ENCODE measurements at regions not wholly inside any gene's neighbourhood (a gene's known extent, or its start where the extent isn't known, plus 50 kb on each side); places are given as distances from the start of the nearest gene placed in this dataset.
"Not testable (repeated sequence)": the region's sequence is repeated elsewhere in the genome, so short reads cannot be mapped to it uniquely, and the experiment has no call there.

DNA sequence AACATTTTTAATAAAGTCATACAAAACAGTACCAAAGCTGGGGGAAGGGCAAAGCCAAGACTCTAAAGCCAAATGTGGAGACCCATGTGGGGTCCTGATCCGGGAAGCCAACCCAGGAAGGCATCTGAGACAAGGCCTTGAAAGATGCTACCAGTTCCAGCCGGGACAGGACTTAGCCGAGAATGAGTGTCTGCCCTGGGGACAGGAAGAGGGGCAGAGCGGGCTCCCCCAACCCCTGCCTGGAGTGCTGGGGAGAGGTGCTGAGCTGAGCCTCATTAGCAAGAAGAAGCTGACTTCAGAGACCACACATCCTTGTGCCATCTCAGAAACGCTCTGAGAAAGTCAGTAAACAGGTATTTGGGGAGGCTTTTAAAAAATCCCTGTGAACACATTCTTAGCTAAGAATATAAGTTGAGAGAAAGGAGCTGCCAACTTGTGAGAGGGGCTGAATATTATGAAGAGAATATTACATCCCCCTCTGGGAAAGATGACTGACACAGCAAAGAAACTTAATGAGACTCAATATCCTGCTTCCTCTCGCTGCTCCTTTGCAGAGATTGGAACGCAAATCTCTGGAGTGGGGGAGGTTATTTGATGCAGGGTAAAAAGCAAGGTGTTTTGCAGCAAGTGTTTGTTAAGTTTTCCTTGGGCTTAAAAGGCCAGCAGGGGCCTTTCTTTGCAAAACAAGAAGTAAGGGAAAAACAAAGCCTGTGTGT lies 103.3 kb upstream of the KCND3 start:
- intact Hi-C loops (cut with DNase I): no loop called here
- DNase-seq (ENCODE audit: low spot score): no peak

DNA sequence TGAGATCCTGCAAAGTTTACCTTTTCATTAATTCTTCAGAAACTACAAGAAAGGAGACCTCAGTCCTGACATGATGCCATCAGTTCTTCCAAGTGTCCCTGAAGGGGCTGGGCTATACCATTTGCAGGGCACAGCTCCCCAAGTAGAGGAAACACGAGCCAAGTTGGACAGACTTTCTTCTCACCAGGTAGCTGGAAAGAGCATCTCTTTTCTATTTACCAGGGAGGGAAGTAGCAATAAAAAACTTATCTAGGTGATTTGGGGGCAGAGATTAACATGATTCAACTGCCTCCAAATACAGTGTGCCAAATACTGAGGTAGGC lies 103.9 kb upstream of the KCND3 start:
- no peak for DNase-seq (ENCODE audit: low spot score)
- intact Hi-C loops (cut with DNase I): no loop called here

DNA sequence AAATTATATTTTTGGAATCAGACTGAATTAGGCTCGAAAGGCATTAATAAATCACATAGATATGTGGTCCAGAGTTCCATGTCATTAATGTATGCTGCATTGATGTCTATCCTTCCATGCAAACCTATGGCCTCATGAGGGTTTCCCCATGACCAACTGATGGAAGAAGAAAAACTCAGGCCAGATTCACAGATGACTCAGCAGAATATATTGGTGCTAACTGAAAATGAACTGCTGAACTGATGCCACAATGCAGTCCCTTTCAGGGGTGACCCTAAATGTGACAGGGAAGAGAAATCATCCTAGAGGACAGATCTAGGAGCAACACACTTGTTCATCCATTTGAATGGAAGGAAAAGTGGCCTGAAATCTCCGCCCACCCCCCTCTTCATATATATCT lies 110.5 kb upstream of the KCND3 start:
- DNase-seq (ENCODE audit: low spot score): no peak
- intact Hi-C loops (cut with DNase I): no loop called here

DNA sequence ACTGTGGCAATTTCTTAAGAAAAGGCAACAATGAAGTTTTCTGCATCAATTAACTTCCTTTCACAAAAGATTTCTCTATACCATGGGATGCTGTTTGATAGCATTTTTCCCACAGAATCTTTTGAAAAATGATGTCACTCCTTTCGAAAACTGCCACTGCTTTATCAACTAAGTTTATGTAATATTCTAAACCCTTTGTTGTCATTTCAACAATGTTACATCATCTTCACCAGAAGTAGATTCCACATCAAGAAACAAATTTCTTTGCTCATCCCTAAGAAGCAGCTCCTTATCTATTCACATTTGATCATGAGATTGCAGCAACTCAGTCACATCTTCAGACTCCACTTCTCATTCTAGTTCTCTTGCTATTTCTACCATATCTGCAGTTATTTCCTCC lies 116.1 kb upstream of the KCND3 start:
- no peak for DNase-seq (ENCODE audit: low spot score)
- intact Hi-C loops (cut with DNase I): no loop called here

DNA sequence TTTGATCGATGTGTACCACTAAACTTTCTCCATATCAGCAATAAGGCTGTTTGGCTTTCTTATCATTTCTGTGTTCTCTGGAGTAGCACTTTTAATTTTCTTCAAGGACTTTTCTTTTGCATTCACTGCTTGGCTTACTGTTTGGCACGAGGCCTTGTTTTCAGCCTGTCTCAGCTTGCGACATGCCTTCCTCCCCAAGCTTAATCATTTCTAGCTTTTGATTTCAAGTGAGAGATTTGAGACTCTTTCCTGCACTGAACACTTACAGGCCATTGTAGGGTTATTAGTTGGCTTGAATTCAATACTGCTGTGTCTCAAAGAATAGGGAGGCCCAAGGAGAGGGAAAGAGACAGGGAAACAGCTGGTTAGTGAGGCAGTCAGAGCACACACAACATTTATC lies 120.6 kb upstream of the KCND3 start:
- DNase-seq (ENCODE audit: low spot score): no peak
- intact Hi-C loops (cut with DNase I): no loop called here

DNA sequence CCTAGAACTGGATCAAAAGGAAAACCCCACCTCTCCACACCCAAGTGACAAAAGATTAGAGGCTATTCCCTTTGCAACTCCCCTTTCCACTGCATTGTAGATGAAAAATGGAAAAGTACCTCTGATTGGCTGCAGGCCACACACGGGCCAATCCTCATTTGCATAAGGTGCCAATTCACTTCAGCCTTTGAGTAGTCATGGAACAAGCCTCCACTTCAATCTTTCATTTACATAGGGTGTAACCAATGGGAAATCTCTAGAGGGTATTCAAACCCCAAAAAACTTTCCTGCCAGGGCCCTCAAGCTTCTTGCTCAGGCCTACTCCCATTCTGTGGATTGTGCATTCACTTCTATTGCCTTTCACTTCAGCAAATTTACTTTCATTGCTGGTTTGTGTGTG lies 122.3 kb upstream of the KCND3 start:
- no peak for DNase-seq (ENCODE audit: low spot score)
- intact Hi-C loops (cut with DNase I): no loop called here

DNA sequence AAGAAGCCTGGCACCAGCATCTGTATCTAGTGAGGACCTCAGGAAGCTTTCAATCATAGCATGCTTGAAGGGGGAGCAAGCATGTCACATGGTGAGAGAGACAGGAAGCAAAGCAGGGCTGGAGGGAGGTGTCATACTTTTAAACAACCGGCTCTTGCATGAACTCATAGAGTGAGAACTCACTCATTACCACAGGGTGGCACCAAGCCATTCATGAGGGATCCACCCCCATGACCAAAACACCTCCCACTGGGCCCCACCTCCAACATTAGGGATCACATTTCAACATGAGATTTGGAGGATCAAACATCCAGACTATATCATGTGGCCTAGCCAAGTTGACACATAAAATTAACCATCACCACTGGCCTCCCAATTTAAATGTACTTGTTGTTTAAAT lies 125.1 kb upstream of the KCND3 start:
- intact Hi-C loops (cut with DNase I): no loop called here
- DNase-seq (ENCODE audit: low spot score): no peak

DNA sequence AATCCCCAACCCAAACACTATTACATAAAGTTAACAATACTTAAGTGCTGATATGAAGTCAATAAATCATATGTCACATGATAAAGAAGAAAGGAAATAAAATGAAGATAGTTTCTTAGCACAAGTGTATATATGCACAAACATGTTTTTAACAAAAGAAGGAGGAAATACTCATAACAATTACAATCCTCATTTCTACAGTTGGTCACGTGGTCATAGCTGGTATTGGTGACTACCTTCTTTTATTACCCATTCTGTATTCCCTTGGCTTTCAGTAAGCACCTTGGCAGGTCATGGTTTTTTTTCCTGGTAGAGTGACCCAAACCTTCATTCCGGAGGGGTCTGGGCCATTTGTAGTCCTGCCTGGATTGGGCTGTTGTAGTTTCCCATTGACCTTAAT lies 137.1 kb upstream of the KCND3 start:
- intact Hi-C loops (cut with DNase I): loop anchor here (10.0 kb wide), 1 partner anchor 48 kb away; no protein-coding TSS in a partner anchor
- no peak for DNase-seq (ENCODE audit: low spot score)

DNA sequence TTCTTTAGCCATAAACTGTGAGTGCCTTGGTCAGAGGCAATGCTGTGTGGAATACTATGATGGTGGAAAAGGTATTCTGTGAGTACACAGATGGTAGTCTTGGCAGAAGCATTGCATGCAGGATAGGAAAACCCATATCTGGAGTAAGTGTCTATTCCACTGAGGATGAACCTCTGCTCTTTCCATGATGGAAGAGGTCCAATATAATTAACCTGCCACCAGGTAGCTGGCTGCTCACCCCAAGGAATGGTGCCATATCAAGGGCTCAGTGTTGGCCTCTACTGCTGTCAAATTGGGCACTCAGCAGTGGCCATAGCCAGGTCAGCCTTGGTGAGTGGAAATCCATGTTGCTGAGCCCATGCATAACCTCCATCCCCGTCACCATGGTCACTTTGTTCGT lies 138.1 kb upstream of the KCND3 start:
- intact Hi-C loops (cut with DNase I): loop anchor here (10.0 kb wide), 1 partner anchor 47 kb away; no protein-coding TSS in a partner anchor
- not testable (repeated sequence) for DNase-seq (ENCODE audit: low spot score)

DNA sequence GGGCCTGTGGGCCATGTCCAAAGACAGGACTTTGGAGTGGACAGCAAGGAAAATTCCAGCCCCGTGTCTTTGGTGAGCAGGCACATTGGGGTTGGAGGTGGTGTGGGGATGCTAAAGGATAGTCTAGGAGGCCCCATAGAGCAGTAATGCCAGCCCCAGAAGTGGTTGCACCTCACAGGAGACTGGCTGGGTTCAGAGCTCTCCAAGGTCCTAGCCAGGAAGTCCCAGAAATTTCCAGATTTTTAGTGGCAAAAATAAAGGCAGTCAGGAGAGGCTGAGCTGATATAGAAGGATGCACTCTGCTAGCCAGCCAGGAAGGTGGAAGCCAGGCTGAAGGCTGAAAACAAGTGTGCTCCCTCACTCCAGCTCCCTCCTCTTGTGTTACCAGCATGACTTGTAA lies 144.0 kb upstream of the KCND3 start:
- intact Hi-C loops (cut with DNase I): loop anchor here (10.0 kb wide), 1 partner anchor 181 kb away; no protein-coding TSS in a partner anchor
- no peak for DNase-seq (ENCODE audit: low spot score)

DNA sequence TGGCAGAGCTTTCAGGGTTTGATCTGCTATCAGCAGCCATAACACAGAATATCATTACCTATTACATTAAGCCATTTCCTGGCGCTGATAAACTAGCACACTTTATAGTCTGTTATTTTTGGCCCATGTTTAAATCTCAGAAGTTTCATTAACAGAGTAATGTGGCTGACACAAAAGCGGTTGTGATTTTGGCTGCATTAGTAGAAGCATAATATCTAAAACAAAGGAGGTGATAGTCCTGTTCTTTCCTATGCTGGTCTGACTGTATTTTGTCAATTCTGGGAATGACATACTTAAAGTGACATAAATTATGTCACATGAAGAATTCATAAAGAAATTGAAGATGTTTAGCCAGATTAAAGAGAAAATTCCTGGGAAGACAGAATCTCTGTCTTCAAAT lies 151.3 kb upstream of the KCND3 start:
- intact Hi-C loops (cut with DNase I): loop anchor here (5.0 to 10.0 kb wide), 4 partner anchors 83 to 336 kb away; no protein-coding TSS in a partner anchor
- no peak for DNase-seq (ENCODE audit: low spot score)

DNA sequence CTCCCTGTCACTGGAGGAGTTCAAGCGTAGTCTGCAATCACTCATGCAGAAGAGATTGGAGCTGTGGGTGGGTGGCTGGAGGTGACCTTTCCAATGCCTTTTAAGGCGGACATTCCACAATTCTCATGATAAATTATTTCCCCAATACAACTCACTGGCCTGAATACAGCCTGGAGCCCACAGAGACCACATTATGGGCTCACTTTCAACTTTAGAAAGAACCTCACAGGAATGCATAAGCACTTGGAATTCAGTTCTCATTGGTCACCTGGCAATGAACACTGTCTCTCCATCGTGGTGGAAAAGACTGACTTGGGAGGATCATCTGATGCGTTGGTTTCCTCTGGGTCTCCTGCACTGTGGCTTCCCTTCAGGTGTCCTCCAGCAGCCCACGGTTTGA lies 151.8 kb upstream of the KCND3 start:
- intact Hi-C loops (cut with DNase I): loop anchor here (5.0 to 10.0 kb wide), 4 partner anchors 84 to 336 kb away; no protein-coding TSS in a partner anchor
- DNase-seq (ENCODE audit: low spot score): no peak

DNA sequence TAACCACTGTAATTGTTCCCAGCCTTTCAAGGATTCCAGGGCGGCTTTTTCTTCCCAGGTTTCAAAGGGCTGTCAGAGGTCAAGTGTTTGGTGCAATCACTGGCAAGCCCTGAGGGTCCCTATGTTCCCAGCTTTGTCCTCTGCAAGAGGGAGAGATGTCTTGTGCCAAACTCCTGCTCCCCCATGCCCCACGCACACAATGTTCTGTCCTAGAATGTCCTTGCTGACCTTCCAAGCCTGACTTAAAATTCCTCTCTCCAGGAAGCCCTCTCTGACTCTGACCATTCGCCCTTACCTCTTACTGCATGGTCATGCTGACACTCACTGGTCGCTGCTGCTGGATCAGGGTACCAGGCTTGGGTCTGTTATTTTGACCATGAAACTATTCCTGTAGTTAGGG lies 152.5 kb upstream of the KCND3 start:
- no peak for DNase-seq (ENCODE audit: low spot score)
- intact Hi-C loops (cut with DNase I): loop anchor here (5.0 to 10.0 kb wide), 4 partner anchors 85 to 337 kb away; no protein-coding TSS in a partner anchor

DNA sequence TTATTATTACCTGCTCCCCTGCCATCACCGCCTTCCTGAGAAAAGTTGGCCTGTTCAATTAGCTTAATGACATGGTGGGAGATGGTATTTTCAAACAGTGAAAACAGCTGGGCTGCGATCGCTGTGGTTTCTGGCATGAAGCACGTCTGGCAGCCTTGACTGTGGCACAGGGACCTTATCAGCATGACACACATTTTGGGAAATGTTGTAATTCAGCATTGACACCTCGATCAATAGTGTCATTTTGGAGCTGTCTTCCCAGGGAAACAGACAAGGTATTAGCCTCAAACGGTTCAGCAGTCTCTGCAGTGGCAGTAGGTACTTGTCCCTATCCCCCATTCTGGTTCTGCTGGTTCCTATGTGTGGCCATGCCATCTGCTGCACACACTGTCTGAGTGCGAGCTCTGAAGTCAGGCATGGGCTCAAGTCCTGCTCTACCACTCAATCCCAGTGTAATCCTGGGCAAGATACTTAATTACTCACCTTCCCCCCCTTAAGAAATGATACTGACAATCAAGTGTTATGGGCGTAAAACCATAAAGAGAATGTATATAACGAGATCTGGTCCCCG lies 154.5 kb upstream of the KCND3 start:
- DNase-seq (ENCODE audit: low spot score): no peak
- intact Hi-C loops (cut with DNase I): loop anchor here (5.0 to 10.0 kb wide), 4 partner anchors 87 to 339 kb away; no protein-coding TSS in a partner anchor

DNA sequence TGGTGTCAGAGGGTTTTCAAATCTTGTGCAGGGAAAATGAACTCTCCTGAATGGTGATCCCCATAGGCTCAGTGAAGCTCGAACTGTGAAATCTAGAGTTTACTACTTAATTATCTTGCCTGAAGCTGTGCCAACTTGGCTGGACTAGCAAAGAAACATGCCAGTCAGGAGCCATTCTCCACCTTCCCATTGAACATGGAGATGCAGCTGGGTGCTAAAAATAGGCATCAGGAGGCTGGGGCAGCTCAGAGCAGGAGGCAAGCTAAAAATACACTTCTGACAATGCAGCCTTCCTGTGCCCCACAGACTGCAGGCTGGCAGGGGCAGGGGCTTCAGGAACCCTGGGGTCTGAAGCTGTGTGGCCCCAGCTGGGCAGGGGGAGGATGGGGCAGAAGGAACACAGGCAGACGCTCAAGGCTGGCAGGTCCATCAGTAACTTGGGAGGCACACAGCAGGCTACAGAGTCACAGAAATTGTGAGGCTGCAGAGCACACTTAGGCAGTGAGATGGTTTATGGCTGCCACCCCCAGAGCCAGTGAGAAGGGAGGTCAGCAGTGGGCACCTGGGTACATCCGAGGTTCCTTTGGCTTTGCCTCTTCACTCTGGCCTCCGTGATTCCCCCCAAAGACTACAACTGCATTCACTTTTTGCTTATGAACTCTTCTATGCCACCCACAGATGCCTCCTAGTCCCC lies 155.4 kb upstream of the KCND3 start:
- no peak for DNase-seq (ENCODE audit: low spot score)
- intact Hi-C loops (cut with DNase I): loop anchor here (5.0 to 10.0 kb wide), 4 partner anchors 88 to 340 kb away; no protein-coding TSS in a partner anchor

DNA sequence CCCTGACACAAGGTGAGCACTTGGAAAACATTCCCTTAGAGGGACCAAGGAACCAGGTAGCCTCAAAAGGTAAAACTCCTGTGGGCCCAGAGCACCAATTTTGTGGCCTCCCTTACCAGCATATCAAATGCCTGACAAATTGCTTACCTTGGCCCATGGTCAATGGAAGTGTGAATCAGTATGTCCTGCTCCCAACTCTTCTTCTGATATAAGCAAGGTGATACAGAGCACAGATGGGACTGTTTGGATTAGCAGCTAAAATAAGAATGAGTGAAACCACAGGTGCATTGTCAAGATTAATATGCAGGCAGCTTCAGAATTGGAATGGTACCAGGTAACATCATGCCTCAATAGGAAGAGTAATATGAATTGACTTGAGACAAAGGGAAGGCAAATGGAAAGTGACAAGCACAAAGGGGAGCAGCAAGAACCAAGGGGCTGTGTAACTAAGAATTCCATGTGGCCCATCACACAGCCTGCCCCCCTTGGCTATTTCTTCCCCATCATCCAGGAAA lies 156.8 kb upstream of the KCND3 start:
- no peak for DNase-seq (ENCODE audit: low spot score)
- intact Hi-C loops (cut with DNase I): loop anchor here (2.0 to 10.0 kb wide), 3 partner anchors 17 to 341 kb away; no protein-coding TSS in a partner anchor

DNA sequence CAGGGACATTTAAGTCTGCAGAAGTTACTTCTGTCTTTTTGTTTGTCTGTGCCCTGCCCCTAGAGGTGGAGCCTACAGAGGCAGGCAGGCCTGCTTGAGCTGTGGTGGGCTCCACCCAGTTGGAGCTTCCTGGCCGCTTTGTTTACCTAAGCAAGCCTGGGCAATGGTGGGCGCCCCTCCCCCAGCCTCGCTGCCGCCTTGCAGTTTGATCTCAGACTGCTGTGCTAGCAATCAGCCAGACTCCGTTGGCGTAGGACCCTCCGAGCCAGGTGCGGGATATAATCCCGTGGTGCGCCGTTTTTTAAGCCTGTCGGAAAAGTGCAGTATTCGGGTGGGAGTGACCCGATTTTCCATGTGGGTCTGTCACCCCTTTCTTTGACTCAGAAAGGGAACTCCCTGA lies 170.7 kb upstream of the KCND3 start:
- intact Hi-C loops (cut with DNase I); DNase-seq (ENCODE audit: low spot score): not testable (repeated sequence)

DNA sequence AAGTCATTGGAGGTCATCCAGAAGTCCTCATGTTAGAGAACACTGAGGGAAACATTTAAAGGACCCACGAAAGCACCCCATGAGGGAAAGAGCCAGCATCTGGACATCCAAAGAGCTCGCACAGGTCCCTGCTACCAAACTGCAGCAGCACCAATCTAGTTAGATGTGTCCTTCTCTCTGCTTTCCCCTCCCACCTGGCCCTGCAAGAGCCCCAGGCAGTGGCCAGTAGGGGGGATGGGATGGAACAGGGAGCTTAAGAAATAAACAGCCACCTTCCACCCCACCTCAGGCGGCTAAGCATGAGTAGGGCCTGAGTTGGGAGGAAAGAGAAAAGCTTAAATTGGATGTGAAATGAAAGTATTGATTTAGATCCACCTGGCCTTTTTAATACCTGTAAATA lies 175.9 kb upstream of the KCND3 start:
- DNase-seq (ENCODE audit: low spot score): no peak
- intact Hi-C loops (cut with DNase I): no loop called here

DNA sequence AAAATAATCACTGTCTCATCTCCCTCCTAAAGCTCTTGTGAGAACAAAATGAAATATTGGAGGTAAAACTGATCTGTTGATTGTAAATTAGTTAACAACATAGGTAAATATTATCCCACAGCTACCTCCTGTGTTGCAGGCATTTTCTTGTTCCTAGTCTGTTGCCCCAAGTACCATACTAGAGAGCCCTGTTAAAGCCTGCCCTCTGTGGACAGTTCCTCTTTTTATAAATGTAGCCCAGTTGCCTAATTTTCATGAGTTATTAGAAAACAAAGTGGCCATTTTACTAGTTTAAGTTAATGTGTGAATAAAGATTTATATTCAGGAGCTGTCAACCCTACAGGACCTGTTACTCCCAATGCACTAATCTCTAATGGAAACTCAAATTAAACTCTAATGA lies 180.0 kb upstream of the KCND3 start:
- no peak for DNase-seq (ENCODE audit: low spot score)
- intact Hi-C loops (cut with DNase I): no loop called here

DNA sequence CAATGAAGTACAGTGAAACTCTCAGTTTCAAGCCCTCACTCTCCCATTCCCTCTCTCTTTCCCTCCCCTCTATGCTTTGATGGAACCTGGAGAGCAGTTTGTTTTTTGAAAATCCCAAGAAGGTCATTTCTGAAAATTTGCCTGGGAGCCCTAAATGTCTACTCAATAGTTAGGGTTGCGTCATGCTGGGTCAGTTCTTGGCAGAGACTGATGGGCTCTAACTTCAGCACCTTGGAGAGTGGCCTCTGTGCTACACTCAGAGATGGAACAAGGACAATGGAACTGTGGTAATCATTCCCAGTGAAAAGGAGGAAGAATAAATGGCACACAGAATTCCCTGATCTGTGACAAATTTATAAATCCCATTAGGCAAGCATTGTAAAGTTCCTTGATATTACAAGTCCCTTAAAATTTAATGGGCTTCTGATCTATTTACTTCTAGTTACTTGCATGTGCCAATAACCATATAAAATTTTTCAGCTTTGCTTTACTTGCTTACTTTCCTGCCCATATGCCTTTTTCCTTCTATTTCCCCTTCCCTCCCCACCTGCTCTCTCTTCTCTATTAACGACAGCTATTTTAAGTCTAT lies 182.9 kb upstream of the KCND3 start:
- no peak for DNase-seq (ENCODE audit: low spot score)
- intact Hi-C loops (cut with DNase I): loop anchor here (10.0 kb wide), 1 partner anchor 48 kb away; no protein-coding TSS in a partner anchor

Measured in cardiac septum (tissue), 1 donor.